GM21576 (cell line): ENCODE measurements at regions not wholly inside any gene's neighbourhood (a gene's known extent, or its start where the extent isn't known, plus 50 kb on each side); places are given as distances from the start of the nearest gene placed in this dataset.

ENCODE experiments used
- ATAC-seq: cut with Tn5 transposase; IDR thresholded peaks from one replicate; pipeline ENCODE4 v1.9.1; 2021; ENCODE audit warnings: mild to moderate bottlenecking, moderate library complexity; ENCODE audit not compliant: unreplicated experiment

GRCh38 chr3:42037318-42037945, 53.7 kb upstream of the TRAK1 start:
- ATAC-seq = no peak

DNA sequence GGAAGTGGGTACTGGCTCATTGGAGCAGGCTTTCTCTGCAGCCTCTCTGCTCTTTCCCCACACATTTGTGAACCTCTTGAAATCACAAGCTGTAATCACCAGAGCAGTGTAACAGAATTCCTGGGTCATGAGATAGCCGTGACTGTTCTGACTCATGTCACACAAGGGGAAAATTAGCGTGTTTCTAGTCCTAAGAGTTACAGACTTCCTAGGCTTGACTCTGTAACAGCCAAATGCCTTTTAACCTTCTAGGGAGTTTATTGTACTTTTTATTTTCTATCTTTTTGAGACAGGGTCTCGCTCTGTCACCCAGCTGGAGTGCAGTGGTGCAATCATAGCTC, 54.7 kb upstream of the TRAK1 start:
- ATAC-seq = peak; percentile 48

- ATAC-seq = no peak
These were observed 55.2 kb upstream of the TRAK1 start for GRCh38 chr3:42035816-42036482.

DNA sequence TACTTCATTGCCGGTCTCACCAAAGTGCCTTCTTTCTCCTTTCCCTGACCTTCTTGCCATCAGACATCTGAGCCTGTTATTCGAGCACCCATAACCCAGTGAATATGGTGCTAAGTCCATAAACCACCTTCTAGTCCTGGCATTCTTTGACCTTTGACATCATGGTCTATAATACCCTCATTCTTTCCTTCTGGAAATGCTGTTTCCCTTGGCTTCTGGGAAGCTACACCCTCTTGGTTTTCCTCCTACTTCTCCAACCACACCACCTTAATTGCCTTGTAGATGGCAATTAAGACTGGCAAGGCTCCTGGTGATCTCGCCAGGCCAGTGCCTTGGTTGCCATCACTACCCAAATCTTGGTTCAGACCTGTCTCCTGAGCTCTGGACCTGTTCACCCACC, 56.1 kb upstream of the TRAK1 start:
- ATAC-seq = no peak

- no peak for ATAC-seq
These were observed 57.4 kb upstream of the TRAK1 start for GRCh38 chr3:42033741-42034140.

GRCh38 chr3:42032693-42033349, 58.3 kb upstream of the TRAK1 start:
- ATAC-seq = no peak

DNA sequence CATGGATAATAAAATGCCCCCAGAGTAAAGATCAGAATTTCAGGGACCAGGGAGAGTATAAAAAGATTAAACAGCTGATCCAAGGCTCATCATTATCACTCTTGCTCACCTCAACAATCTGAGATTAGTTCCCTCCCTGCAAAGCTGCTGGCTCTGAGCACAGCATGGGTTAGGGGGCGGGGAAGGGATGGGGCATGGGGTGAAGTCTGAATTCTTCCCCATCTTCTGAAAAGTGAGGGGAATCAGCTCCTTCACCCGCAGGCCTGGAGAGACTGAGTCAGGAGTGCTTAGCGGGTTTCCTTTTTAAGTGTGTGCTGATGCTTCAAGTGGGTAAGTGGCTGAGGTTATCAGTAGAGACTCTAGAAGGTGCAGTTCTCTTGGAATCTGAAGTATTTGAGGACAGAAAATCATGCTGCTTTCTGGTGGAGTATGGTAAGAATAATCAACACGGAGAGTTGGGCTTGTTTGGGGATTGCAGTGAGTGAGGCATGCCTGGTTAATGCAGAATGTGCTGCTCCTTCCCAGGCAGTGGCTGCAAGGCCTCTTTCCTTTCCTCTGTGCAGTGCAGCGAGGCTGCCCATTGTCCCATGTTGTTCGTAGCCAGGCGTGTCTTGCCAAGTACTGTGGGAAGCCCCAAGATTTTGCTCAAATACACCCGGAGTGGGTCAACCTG, 59.2 kb upstream of the TRAK1 start:
- no peak for ATAC-seq

DNA sequence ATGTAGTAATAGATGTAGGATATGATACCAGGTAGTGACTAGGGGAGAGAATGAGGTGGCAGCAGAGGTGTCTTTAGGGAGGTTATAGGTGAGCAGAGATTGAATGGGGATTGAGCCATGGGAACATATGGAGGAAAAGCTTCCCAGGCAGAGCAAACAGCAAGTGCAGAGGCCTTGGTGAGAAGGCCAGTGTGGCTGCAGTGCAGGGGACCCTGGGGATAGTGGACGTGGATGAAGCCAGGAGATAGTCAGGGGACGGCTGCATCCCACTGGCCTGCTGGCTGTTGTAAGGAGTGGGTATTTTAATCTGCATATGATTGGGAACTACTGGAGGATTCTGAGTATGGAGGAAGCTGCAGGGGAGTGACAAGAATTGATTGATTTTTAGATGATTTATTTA, 62.7 kb upstream of the TRAK1 start:
- no peak for ATAC-seq

- no peak for ATAC-seq
These were observed 63.6 kb upstream of the TRAK1 start for GRCh38 chr3:42027571-42027970.

DNA sequence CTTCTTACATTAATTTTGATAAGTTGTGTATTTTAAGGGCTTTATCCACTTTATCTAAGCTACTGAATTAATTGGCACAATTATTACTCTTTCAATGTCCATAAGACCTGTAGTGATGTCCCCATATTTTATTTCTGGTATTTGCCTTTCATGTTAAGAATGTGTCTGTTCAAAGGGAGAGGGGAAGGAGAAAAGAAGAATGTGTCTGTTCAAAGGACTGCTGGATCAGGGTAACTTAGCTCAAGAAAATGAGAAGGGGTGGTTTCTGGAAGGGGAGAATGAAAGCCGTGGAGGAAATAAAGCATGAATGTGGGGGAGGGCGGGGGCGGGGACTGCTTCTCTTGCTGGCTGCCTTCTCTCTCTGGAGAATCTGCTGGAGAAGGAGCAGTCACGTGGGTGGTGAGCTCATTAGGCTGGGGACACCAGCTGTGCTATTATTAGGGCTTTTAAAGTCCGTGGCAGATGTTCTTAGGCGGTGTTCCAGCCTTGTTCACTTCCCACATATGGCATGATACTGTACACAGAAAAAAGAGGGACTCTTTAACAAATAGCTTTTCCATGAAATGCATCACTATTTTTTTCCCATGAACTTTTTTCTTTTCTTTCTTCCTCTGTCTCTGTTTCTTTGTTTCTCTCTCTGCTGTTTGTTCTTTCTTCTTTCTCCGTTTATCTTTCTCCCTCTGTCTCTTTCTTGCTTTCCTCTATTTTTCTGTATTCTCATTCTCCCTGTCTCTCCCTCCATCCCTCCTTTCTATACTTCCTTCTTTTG, 63.7 kb upstream of the ULK4 start:
- ATAC-seq = peak; percentile 73

- ATAC-seq = no peak
These were observed 62.9 kb upstream of the ULK4 start for GRCh38 chr3:42024591-42025351.

- ATAC-seq = no peak
These were observed 61.5 kb upstream of the ULK4 start for GRCh38 chr3:42023380-42023779.

- no peak for ATAC-seq
These were observed 60.5 kb upstream of the ULK4 start for GRCh38 chr3:42022355-42022754.

DNA sequence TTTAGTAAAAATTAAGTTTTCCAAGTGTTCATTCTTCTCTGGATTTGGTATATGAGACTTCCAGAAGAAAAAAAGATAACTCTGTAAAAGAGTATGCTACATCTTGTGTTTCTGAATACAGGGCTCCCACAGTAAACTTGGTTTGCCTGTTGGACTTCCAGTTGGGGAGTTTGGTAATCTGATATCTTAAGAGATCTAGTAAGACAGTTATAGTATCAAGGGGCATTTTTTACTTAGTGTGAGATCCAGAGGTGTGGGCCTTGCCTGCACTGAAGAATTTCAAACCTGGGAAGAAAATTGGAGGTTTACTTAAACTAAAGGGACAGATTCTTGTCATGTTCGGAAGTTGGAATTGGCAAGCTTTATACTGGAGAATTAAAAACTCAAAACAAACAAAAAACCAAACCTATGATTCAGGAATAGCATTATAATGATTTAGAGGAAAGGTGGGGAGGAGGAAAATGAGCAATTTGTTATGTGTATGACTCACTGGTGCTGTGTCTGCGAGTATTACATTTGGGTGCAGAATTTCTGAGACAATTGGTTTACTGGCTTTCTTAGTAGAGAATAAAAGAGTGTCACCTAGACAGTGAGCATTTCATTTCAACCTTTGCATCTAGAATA, 58.9 kb upstream of the ULK4 start:
- ATAC-seq = no peak

DNA sequence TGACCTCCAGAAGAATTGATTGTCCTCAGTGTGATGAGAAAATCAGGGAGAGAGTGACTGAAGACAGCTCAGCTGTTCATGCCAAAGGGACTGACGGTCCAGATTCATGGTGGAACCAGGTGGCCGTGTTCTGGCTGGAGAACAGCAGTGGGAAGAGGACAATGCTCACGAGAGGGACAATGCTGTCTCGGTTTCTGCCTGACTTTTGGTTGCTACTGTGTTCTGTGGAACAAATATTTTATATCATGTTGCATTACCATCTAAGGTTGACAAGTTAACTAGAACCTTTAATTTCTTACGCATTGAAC, 58.0 kb upstream of the ULK4 start:
- ATAC-seq = no peak

GRCh38 chr3:42019144-42019952, 57.4 kb upstream of the ULK4 start:
- no peak for ATAC-seq

DNA sequence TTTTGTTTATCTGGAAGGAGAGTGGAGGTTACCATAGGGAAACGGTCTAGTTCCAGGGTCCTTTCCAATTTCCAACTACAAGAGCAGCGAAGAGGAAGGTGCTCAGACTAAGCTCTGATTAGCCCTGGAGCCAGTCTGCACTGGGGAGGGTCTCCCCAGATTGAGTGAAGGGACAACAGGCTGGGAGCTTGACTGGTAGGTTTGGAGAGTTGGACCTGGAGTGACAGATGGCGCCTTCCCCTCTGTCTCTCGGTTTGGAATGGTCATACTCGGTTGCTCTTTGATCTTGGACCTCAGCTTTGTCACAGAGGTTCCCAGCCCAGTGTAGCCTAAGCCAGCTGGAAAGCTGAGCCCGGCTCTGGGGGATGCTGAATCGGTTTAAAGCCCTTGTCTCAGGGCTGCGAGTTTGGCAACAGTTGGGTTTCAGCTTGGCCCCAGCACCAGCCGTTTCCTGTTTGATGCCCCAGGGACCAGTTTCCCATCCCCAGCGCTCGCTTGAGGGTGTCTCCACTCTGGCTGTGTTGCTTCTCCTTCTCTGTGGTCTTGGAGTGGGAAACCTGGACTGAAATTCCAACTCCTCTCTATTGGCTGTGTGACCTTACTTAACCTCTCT, 53.1 kb upstream of the ULK4 start:
- ATAC-seq = no peak

- ATAC-seq = no peak
These were observed 52.6 kb upstream of the ULK4 start for GRCh38 chr3:42014458-42014920.
